ENCODE measurements at regions not wholly inside any gene's neighbourhood (a gene's known extent, or its start where the extent isn't known, plus 50 kb on each side); places are given as distances from the start of the nearest gene placed in this dataset.

DNA sequence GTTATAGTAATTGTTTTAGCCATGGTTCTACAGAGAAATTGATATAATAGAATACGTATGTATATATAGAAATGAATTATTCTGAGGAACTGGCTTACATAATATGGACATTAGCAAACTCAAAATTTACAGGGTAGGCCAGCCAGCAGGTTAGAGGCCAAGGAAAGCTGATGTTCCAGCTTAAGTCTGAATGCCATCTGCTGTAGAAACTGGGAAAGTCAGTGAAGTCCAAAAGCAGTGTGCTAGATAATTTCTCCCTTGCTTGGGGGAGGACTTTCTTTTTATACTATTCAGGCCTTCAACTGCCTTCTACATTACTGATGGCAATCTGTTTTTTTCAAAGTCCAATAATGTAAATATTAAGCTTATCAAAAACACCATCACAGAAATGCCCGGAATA is 1174.7 kb downstream of the ZPLD1 start:
- TF ChIP-seq CTCF (IDR thresholded peaks at IDR 0.05; ENCODE audit: borderline replicate concordance, extremely low read depth, low read length, poor library complexity, severe bottlenecking) (no peak), EZH2 (IDR thresholded peaks at IDR 0.05; ENCODE audit: borderline replicate concordance, low read depth, low read length, severe bottlenecking) (no peak)
